GM13976 (cell line): ENCODE measurements at regions not wholly inside any gene's neighbourhood (a gene's known extent, or its start where the extent isn't known, plus 50 kb on each side); places are given as distances from the start of the nearest gene placed in this dataset.

Source experiments
- DNase-seq: peaks from one replicate; pipeline ENCODE4 v3.0.0; 2012; ENCODE audit warnings: low spot score
- in situ Hi-C: fragments of 300-500 bp; cut with MboI; formaldehyde crosslinking; loops from one replicate; pipeline ENCODE4 v1.12.0; 2022; ENCODE audit warnings: low sequenced_read_pairs, mixed read lengths, inconsistent platforms; ENCODE audit not compliant: unreplicated experiment
- TF ChIP-seq, protein P1 (sequence below): IDR thresholded peaks from 2 replicates; pipeline ENCODE4 v1.5.1; 2012; ENCODE audit warnings: borderline replicate concordance, mild to moderate bottlenecking; ENCODE audit not compliant: insufficient read depth; ENCODE audit errors: extremely low read depth, missing control alignments, control extremely low read depth

DNA sequence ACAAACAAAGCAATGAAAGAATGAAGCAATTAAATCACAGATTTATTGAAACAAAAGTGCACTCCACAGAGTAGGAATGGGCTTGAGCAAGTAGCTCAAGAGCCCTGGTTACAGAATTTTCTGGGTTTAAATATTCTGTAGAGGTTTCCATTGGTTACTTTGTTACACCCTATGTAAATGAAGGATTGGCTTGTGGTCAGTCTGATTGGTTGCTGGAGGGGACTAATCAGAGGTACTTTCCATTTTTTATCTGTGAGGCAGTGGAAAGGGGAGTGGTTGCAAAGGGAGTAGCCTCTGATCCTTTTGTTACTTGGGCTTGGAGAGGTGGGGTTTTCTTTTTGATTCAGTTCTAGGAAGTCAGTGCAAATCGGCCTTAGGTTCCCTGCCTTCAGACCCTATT lies 253.3 kb downstream of the ARL6IP6 start:
- TF ChIP-seq, protein P1, sequence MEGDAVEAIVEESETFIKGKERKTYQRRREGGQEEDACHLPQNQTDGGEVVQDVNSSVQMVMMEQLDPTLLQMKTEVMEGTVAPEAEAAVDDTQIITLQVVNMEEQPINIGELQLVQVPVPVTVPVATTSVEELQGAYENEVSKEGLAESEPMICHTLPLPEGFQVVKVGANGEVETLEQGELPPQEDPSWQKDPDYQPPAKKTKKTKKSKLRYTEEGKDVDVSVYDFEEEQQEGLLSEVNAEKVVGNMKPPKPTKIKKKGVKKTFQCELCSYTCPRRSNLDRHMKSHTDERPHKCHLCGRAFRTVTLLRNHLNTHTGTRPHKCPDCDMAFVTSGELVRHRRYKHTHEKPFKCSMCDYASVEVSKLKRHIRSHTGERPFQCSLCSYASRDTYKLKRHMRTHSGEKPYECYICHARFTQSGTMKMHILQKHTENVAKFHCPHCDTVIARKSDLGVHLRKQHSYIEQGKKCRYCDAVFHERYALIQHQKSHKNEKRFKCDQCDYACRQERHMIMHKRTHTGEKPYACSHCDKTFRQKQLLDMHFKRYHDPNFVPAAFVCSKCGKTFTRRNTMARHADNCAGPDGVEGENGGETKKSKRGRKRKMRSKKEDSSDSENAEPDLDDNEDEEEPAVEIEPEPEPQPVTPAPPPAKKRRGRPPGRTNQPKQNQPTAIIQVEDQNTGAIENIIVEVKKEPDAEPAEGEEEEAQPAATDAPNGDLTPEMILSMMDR = no peak
- DNase-seq = no peak
- in situ Hi-C loops = no loop called here

DNA sequence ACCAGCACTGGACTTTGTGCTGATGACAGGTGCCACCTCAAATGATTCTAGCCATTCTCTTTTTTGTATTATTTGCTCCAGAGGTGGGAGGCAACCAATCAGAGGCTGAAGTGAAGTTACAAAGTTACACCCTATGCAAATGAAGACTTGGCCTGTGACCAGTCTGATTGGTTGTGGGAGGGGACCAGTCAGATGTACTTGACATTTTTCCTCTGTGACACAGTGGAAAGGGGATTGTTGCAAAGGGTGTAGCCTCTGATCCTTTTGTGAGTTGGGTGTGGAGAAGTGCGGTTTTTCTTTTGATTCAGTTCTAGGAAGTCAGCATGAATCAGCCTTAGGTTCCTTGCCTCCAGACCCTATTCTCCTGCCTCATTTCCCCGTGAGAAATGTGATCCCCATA lies 244.0 kb downstream of the ARL6IP6 start:
- no peak for DNase-seq
- in situ Hi-C loops = no loop called here
- TF ChIP-seq, protein P1 = no peak

DNA sequence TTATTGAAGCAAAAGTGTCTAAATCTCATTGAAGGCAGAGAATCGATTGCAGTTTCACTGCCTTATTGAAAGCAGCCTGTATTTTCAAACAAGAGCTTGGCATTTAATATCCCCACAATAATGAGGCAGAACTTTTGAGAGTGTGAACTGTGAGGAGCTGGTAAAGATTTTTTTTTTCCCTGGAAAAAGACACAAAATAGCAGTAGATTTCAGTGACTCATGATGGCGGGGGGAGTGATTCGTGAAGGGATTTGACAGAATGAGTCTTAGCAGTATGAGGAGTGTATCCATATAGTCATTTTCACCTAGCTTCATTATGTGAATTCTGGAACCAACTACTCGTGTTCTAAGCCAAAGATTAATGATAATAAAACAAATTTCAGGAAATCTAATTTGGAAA lies 242.9 kb downstream of the ARL6IP6 start:
- DNase-seq = no peak
- in situ Hi-C loops = no loop called here
- TF ChIP-seq, protein P1 = no peak

DNA sequence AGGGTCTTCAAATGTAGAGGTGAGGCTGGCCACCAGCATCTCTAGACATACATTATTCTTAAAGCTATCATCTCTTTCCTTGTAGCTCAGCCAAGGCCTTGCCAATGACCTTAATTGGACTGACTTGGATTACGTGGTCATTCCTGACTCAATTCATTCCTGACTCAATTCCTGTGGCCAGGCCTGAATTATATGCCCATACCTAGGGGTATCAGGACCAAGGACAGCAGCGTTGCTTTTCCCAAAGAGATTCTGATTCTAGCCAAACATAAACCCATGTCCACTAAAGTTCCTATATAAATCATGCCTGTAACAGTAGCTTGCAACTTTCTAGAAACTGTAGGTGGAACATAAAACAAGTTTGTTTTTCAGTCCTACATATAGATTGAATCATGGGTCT lies 231.7 kb downstream of the ARL6IP6 start:
- DNase-seq = no peak
- TF ChIP-seq, protein P1 = no peak
- in situ Hi-C loops = no loop called here

DNA sequence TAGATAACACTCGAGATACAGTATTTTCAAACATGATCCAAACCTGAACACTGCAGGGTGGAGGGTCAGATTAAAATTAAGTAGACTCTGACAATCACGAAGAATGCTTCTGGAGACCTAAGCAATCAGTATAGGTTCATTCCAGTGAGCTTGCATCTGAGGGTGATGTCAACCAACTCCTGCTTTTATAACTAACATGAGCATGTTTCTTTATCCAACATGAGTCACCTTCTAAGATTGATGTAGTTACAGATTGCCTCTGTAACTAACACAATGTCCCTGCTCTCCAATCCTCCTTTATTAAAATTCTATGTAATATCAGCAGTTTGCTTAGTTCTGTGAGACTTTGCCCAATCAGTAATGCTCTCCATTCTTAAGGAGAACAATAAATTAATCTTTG lies 225.7 kb downstream of the ARL6IP6 start:
- no peak for DNase-seq
- TF ChIP-seq, protein P1 = no peak
- in situ Hi-C loops = loop anchor here (25.0 kb wide), 1 partner anchor 568 kb away; no protein-coding TSS in a partner anchor

DNA sequence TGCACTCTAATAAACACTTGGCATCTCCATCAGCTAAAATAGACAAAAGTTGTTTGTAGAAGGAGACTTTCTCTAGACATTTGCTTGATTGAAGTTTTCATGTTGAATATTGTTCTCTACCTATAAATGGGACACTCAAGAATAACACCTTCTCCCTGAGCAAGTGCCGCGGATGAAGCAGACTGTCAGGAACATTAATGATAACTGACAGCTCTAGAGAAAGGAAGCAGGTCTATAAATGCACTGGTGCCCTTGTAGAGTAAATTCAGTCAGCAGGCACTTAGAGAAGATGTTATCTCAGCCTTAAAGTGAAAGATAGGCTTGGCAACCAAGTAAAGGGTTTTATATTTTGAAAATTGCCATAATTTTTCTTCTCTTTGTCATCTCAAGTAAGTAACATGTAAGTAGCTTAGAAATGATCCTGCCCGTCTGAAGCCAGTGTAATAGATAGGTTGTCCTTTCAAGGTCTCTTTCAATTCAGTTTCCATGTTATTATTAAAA lies 224.6 kb downstream of the ARL6IP6 start:
- in situ Hi-C loops = loop anchor here (25.0 kb wide), 1 partner anchor 569 kb away; no protein-coding TSS in a partner anchor
- TF ChIP-seq, protein P1 = no peak
- DNase-seq = no peak
